Transverse colon (tissue), 4 donors: ENCODE measurements at regions not wholly inside any gene's neighbourhood (a gene's known extent, or its start where the extent isn't known, plus 50 kb on each side); places are given as distances from the start of the nearest gene placed in this dataset.

ENCODE experiments used
- DNase-seq: peaks from one replicate; pipeline ENCODE4 v3.0.0-alpha.2; 2019
- H3K27ac ChIP-seq, 4 donors: fragments of 200-600 bp; sonication (generic); 2 replicates each; pipeline ENCODE4 v1.5.1; 2016 to 2018; ENCODE audit warnings: inconsistent platforms in 4 of 4
- H3K27me3 ChIP-seq: fragments of 200-600 bp; sonication (generic); 2 replicates; pipeline ENCODE4 v1.5.1; 2017; ENCODE audit warnings: inconsistent platforms
- H3K36me3 ChIP-seq, 4 donors: fragments of 200-600 bp; sonication (generic); 2 replicates each; pipeline ENCODE4 v1.5.1; 2017 to 2019; ENCODE audit warnings: inconsistent platforms in 4 of 4
- H3K4me1 ChIP-seq, 4 donors: fragments of 200-600 bp; sonication (generic); 2 replicates each; pipeline ENCODE4 v1.5.1; 2017 to 2020; ENCODE audit warnings: inconsistent platforms in 4 of 4
- H3K4me3 ChIP-seq, 4 donors: fragments of 200-600 bp; sonication (generic); 1 replicate in 1 of 4; 2 replicates in 3 of 4; pipeline versions ENCODE4 v1.5.1 to v1.6.1; 2017 to 2019; ENCODE audit warnings: inconsistent platforms in 4 of 4
- H3K9me3 ChIP-seq, 2 donors: fragments of 200-600 bp; sonication (generic); 2 replicates each; pipeline ENCODE4 v1.5.1; 2017 to 2019; ENCODE audit warnings: inconsistent platforms in 2 of 2
- CTCF ChIP-seq, 5 experiments: fragments of 200-600 bp in 3 of 5; fragments of 450-650 bp in 2 of 5; sonication (generic) in 3 of 5; IDR thresholded peaks; 1 replicate in 2 of 5; 2 replicates in 3 of 5; pipeline ENCODE4 v1.5.1; 2016 to 2017; ENCODE audit warnings: antibody characterized with exemption in 5 of 5, inconsistent platforms in 3 of 5, mild to moderate bottlenecking in 2 of 5, moderate library complexity in 1 of 5
- EP300 ChIP-seq: sonication (generic); formaldehyde crosslinking; IDR thresholded peaks from one replicate; pipeline ENCODE4 v1.6.1; 2017; ENCODE audit warnings: antibody characterized with exemption, low read depth
- POLR2A ChIP-seq: fragments of 450-650 bp; IDR thresholded peaks from one replicate; pipeline ENCODE4 v1.6.1; 2016; ENCODE audit warnings: antibody characterized with exemption, mild to moderate bottlenecking, moderate library complexity
- POLR2AphosphoS5 ChIP-seq, 3 donors: sonication (generic); formaldehyde crosslinking; IDR thresholded peaks; one replicate each; pipeline ENCODE4 v1.6.1; 2016; ENCODE audit warnings: antibody characterized with exemption in 3 of 3
- WGBS, 2 donors: methylation state at CpG; one replicate each; pipeline ENCODE4 v1.1.5; 2018; ENCODE audit warnings: low coverage in 1 of 2; 5-methylcytosine and 5-hydroxymethylcytosine counted together
- in situ Hi-C, 4 donors: fragments of 200-750 bp; cut with MboI; loops; one replicate each; pipeline versions ENCODE4 v1.15.0 to v1.15.1; 2017; ENCODE audit warnings: low sequenced_read_pairs in 3 of 4, low pct_ligation_motif_present in 1 of 4, low pct_unique_long_range_greater_than_20kb in 1 of 4
- intact Hi-C: fragments of 100-400 bp; cut with DNase I; formaldehyde crosslinking; loops from one replicate; pipeline ENCODE4 v1.15.1; 2023; ENCODE audit warnings: low total_unique reads

GRCh38 chr6:85771455-85771854, 128.8 kb upstream of the SYNCRIP start:
- in situ Hi-C loops (loop anchor here in 2 of 4 donors (25.0 kb wide), 1 partner anchor 1091 kb away; no protein-coding TSS in a partner anchor), intact Hi-C loops (no loop called here)
- no peaks in the 10 kb centered on the region for H3K27me3 ChIP-seq

GRCh38 chr6:85764844-85765243, 122.2 kb upstream of the SYNCRIP start:
- no peaks in the 10 kb centered on the region for H3K4me1 ChIP-seq
- H3K36me3 ChIP-seq, result no peaks in the 10 kb centered on the region
- intact Hi-C loops, result no loop called here
- no peaks in the 10 kb centered on the region for H3K9me3 ChIP-seq
- 98 to 100% methylated on average over 2 to 3 of the region's 3 CpGs for WGBS, 2 donors
- TF ChIP-seq POLR2AphosphoS5 (IDR thresholded peaks at IDR 0.05) (no peak), POLR2A (no peak), CTCF (IDR thresholded peaks at IDR 0.05) (no peak), EP300 (no peak)
- no peak overlapping the region for H3K4me3 ChIP-seq
- in situ Hi-C loops, result loop anchor here in 2 of 4 donors (25.0 kb wide), 1 partner anchor 1097 kb away; no protein-coding TSS in a partner anchor
- no peak for DNase-seq
- H3K27me3 ChIP-seq, result no peaks in the 10 kb centered on the region
- no peak overlapping the region for H3K27ac ChIP-seq

More at GRCh38 chr6:85771455-85771854, 128.8 kb upstream of the SYNCRIP start:
- H3K4me1 ChIP-seq, result no peaks in the 10 kb centered on the region
- no peak overlapping the region for H3K27ac ChIP-seq
- no peak for DNase-seq
- no peaks in the 10 kb centered on the region for H3K36me3 ChIP-seq
- TF ChIP-seq POLR2AphosphoS5 (IDR thresholded peaks at IDR 0.05) (no peak), EP300 (no peak), CTCF (IDR thresholded peaks at IDR 0.05) (no peak), POLR2A (no peak)
- H3K9me3 ChIP-seq, result no peaks in the 10 kb centered on the region
- H3K4me3 ChIP-seq, result no peak overlapping the region
- WGBS, 2 donors, result 45 to 70% methylated on average over 2 of the region's 2 CpGs

- TF ChIP-seq CTCF (IDR thresholded peaks at IDR 0.05), result peak in 4 of 5 experiments; percentile 28 to 38 (median 35)
- TF ChIP-seq EP300, result no peak
- no peak overlapping the region for H3K4me3 ChIP-seq
- no peak overlapping the region for H3K27ac ChIP-seq
- in situ Hi-C loops (loop anchor here in 2 of 4 donors (25.0 kb wide), 1 partner anchor 1105 kb away; no protein-coding TSS in a partner anchor), intact Hi-C loops (no loop called here)
- no peaks in the 10 kb centered on the region for H3K9me3 ChIP-seq
- peaks cover 0 to 8% (median 3%) of the 10 kb centered on the region in 4 donors for H3K4me1 ChIP-seq
- no peaks in the 10 kb centered on the region for H3K27me3 ChIP-seq
- DNase-seq, result no peak
- no peaks in the 10 kb centered on the region for H3K36me3 ChIP-seq
These were observed 114.3 kb upstream of the SYNCRIP start for GRCh38 chr6:85756982-85757381.

- intact Hi-C loops (no loop called here), in situ Hi-C loops (loop anchor here in 2 of 4 donors (25.0 kb wide), 1 partner anchor 1107 kb away; no protein-coding TSS in a partner anchor)
- no peak for DNase-seq
- Histone ChIP-seq H3K4me3 (no peak overlapping the region), H3K9me3 (no peaks in the 10 kb centered on the region), H3K4me1 (peaks cover 0 to 21% (median 8%) of the 10 kb centered on the region in 4 donors), H3K27ac (no peak overlapping the region), H3K36me3 (no peaks in the 10 kb centered on the region), H3K27me3 (no peaks in the 10 kb centered on the region)
- WGBS, 2 donors, result 15 to 21% methylated on average over 2 of the region's 2 CpGs
- TF ChIP-seq POLR2A (no peak), EP300 (no peak), CTCF (IDR thresholded peaks at IDR 0.05) (no peak), POLR2AphosphoS5 (IDR thresholded peaks at IDR 0.05) (no peak)
These were observed 112.2 kb upstream of the SYNCRIP start for GRCh38 chr6:85754894-85755293.
